GM19025 (cell line): ENCODE measurements at regions not wholly inside any gene's neighbourhood (a gene's known extent, or its start where the extent isn't known, plus 50 kb on each side); places are given as distances from the start of the nearest gene placed in this dataset.
A peak's percentile ranks its signal among the peaks of the same experiment; 100 is the strongest.

Experiments used
- ATAC-seq: cut with Tn5 transposase; IDR thresholded peaks from one replicate; pipeline ENCODE4 v1.9.1; 2021; ENCODE audit warnings: mild to moderate bottlenecking, low read depth, moderate library complexity; ENCODE audit not compliant: unreplicated experiment

DNA sequence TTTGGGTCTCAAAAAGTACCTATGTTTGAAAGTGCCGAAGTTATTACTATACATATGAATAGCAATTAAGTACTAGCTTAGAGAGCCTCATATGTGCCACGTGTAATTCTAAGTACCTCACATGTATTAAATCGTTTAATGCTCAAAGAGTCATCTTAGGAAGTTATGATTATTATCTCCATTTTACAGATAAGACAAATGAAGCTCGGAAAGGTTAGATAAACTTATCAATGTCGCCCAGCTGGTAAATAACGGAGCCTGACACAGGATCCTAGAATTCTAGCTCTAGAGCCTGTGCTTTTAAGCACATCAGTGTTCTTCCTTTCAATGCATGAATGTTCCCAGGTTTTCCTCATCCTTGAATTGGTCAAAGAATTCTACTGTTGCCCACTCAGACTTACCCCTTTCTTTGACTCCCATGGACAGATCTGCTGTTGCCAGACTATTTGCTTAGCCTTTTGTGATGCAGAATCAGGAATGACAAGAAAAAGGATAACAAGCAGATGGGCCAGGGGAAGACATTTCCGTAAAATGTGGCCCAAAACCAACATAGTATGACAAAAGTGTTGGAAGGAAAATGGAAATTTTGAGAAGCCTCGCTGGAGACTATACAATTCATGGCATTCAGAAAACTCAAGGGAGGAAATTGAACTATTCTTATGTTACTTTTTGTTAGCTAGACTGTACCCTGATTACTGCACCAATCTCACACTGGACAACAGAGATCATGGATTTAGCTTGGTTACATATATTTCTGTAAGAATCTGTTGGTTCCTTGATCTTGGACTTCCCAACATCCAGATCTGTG is 237.1 kb upstream of the CITED2 start:
- no peak for ATAC-seq

DNA sequence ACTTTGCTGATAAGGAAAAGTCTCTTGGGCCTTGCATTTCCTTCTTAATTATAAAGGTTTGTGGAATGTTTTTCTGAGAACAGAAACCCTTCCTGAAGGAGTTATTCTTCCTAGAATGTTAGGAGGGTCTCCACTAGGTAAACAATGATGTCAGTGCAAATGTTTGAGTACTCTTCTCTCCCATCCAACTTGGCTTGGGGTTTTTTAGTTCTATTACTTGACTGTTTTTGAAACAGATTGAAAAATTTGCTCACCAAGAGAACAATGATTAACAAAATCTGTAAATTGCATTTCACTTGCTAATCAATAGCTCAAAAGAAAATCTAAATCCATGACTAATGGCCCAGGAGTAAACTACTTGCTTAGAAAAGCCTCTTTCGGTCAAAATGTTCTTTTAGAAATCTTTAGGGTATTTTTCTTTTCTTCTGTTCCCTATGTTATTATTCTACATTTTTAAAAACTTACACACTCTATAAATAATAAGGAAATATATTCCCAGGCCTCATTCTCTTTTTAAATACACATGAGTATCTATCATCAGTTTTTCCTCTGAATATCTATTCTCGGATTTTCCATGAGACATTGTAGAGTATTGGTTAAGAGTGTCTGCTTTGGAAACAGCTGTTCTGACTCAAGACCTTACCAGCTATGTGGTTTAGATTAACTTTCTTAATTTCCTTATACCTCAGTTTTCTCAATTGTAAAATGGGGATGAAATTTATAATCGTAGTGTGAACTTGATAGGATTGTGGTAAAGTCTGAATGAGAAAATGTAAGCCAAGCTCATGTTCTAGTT is 234.2 kb upstream of the CITED2 start:
- ATAC-seq: no peak

DNA sequence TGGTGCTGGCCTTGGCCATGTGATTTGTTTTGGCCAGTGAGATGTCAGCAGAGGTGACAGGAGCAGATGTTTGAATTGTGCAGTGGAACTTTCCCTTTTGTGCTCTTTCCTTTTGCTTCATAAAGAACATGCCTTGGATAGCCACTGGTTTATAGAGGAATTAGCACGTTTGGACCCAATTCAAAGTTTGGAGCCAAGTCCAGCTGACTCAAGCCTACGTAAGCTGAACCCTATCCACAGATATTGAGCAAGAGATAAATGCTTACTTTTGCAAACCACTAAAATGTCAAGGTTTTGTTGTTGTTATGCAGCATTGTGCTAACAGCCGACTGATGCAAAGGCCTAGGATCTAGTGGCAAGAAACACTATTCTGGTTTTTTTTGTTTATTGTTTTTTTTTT is 230.9 kb upstream of the CITED2 start:
- no peak for ATAC-seq

DNA sequence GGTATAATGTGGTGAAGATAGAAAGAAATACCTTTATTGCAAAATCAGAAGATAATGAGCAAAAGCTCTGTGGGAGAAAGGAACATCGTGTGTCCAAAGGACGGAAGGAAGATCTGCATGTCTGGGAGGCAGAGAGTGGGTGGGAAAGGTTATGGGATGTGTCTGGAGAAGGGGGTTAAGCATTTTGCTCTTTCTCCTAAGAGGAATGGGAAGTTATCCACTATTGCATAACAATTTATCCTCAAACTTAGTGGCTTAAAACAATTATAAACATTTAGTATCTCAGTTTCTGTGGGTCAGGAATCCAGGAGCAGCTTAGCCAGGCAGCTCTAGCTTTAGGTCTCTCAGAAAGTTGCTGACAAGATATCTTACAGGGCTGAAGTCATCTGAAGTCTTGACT is 229.1 kb upstream of the CITED2 start:
- no peak for ATAC-seq

DNA sequence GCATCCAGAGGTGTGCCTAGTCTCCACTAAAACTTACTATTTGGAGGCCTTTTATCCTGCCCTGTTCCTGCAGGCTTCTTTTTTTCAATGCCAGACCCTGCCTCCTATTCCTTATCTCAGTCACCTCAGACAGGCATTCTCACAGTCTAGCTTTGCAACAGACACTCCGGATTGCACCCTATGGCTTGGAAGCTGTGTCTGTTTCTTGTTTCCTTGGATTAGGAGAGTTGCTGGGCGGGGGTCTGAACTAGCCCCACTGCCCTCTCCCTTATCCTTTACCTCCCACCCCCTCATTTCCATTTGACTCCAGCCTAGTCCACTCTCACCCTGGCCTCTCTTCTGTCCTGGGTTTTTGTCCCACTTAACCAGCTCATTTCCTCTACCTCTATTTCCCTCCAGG is 228.1 kb upstream of the CITED2 start:
- ATAC-seq: no peak

GRCh38 chr6:139600919-139601475 is 226.5 kb upstream of the CITED2 start:
- ATAC-seq: peak; percentile 97

- no peak for ATAC-seq
These were observed 225.9 kb upstream of the CITED2 start for GRCh38 chr6:139600343-139600742.

- no peak for ATAC-seq
These were observed 223.6 kb upstream of the CITED2 start for GRCh38 chr6:139597771-139598755.

DNA sequence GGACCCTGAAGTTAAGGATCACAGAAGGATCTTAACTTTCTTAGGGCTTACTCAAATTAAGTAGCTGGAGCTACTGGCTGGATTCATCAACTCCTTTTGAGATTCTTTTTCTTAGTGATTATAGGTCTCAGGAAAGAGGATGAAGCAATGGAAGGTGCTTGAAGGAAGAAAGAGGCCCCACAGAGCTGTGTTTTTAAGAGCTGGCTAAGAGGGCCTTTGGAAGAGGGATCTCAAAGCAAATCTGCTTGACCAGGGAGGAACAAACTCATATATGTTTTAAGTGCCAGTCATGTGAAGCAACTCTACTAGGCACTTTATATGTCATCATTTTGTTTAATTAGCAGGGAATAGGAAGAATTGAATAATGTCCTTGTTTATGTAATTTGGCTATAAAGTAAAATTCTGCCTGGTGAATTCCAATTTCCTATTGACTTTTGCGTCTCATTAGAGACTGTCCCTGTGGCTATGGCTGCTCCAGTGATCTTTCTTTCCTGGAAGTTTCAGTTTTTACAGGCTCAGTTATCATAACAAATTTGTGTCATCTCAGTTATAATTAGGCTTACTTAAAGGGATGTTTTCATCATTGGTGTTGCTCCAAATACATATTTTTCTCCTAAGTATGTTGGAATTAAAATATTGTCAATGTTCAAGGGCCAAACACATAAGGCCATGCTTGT is 222.8 kb upstream of the CITED2 start:
- ATAC-seq: no peak

DNA sequence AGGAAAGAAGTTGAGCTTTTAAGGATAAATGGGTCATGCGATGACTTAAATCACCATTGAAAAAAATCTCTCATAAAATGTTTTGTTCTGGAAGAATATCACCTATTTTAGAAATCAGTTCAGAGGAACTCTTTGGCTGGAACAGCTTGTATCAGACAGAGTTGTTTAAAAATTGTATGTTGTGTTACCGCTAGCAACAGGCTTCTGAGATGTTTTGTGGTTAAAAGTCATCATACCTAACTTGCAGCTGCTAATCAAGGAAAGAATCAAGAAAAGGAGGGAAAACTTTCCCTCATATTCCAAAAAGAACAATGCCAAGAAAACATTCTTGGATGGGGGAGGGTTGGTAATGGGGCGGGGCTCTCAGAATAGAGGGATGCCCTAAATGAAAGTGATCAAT is 220.7 kb upstream of the CITED2 start:
- no peak for ATAC-seq

- no peak for ATAC-seq
These were observed 220.0 kb upstream of the CITED2 start for GRCh38 chr6:139594333-139594965.

GRCh38 chr6:139593081-139593480 is 218.6 kb upstream of the CITED2 start:
- ATAC-seq: no peak

- no peak for ATAC-seq
These were observed 217.6 kb upstream of the CITED2 start for GRCh38 chr6:139592011-139592410.

- ATAC-seq: no peak
These were observed 216.8 kb upstream of the CITED2 start for GRCh38 chr6:139591075-139591865.

DNA sequence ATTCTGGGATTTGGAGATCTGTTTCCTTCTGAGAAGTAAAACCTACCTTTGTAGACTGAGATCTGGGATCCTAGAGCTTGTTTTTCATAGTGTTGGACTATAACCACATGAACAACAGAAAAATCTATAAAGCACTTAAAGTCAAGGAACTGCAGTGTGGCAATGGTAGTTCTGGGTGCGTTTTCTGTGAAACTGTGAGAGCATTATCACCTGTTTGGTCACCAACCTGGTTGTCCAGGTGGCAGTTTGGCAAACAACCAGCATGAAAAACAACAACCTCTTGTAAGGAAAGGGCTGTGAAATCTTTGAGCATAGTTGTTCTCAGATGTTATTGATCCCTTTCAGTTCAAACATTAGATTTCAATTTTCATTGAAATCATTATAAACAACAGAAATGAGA is 215.8 kb upstream of the CITED2 start:
- no peak for ATAC-seq

- no peak for ATAC-seq
These were observed 214.5 kb upstream of the CITED2 start for GRCh38 chr6:139588734-139589593.

DNA sequence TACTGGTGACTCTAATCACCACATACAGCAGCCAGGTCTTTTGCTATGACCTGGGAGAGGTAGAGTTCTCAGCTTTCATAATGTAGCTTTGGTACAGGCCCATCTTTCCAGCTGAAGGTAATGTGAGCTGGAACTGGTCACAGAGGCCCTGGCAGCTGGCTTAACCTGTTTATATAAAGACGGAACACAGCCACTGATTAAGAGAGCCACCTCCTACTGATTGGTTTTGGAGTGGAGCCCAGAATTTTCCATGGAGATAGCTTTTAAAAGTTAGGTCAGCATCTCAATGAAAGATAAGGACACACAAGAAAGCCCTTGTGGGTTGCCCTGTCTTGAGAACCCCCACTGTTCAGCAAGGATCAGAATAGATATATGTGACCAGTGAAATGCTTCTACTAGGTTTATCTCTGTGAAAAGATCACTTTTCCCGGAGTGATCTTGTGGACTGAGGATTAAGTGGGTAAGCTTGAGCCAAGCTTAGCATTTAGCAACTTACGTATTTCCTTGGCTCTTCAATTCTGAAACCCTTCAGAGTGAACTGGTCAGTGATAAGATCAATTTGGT is 213.7 kb upstream of the CITED2 start:
- no peak for ATAC-seq
